ENCODE measurements at regions not wholly inside any gene's neighbourhood (a gene's known extent, or its start where the extent isn't known, plus 50 kb on each side); places are given as distances from the start of the nearest gene placed in this dataset.

GRCh38 chr4:8699063-8699385, 106.5 kb downstream of the CPZ start:
- H3K27ac ChIP-seq (ENCODE audit: low read depth, low read length), result no peak overlapping the region
- no peak overlapping the region for H4K91ac ChIP-seq (replicated peaks; ENCODE audit: insufficient read length, low read length)
- no peaks in the 10 kb centered on the region for H3K36me3 ChIP-seq (ENCODE audit: control insufficient read depth in 2 of 4, insufficient read depth in 4 of 4, low read length in 3 of 4)
- no peak overlapping the region for H2AK5ac ChIP-seq (ENCODE audit: low read depth, low read length)
- H3K4ac ChIP-seq (replicated peaks; ENCODE audit: insufficient read length, low read depth, low read length), result no peak overlapping the region
- no peak overlapping the region for H2BK15ac ChIP-seq (ENCODE audit: low read length)
- H3K4me2 ChIP-seq (ENCODE audit: insufficient read depth in 1 of 2, low read depth in 2 of 2, low read length in 2 of 2), result no peak overlapping the region
- H2AFZ ChIP-seq (ENCODE audit: low read length), result no peak overlapping the region
- H3K18ac ChIP-seq (ENCODE audit: extremely low read depth, low read length), result no peak overlapping the region
- POLR2A ChIA-PET (ENCODE audit: partially characterized antibody), result no interaction called here
- CTCF ChIA-PET (ENCODE audit: partially characterized antibody), result interaction anchor here (0.6 to 1.8 kb wide), 2 partner anchors 11 to 830 kb away, joined by 4 to 12 read pairs; no protein-coding TSS in a partner anchor
- H3K4me3 ChIP-seq (ENCODE audit: extremely low read depth in 1 of 4, insufficient read depth in 2 of 4, low read depth in 3 of 4, low read length in 4 of 4), result no peak overlapping the region
- no peak overlapping the region for H3K56ac ChIP-seq (replicated peaks; ENCODE audit: insufficient read length, low read depth, low read length)
- 84% methylated on average over 4 of the region's 4 CpGs; no CpG with 5 or more reads in 1 of the 2 experiments for WGBS, 2 experiments (ENCODE audit: extremely low coverage in 1 of 2, insufficient coverage in 1 of 2, insufficient read length in 1 of 2, insufficient replicate concordance in 2 of 2, low coverage in 1 of 2, low lambda C conversion rate in 2 of 2, missing lambda C conversion rate in 1 of 2)
- no peak overlapping the region for H3K9ac ChIP-seq (replicated peaks in 1 of 4; ENCODE audit: extremely low read depth in 1 of 4, low read depth in 3 of 4, low read length in 3 of 4)
- no peak overlapping the region for H3K23ac ChIP-seq (ENCODE audit: insufficient read length)
- H3K4me1 ChIP-seq (replicated peaks in 1 of 4; ENCODE audit: control insufficient read depth in 3 of 4, insufficient read depth in 4 of 4, low read length in 3 of 4), result peaks cover 0 to 3% (median 0%) of the 10 kb centered on the region in 4 experiments; a peak in 2 of 7 replicates
- no peak overlapping the region for H3K14ac ChIP-seq (ENCODE audit: insufficient read length)
- no peak overlapping the region for H2BK12ac ChIP-seq (ENCODE audit: low read depth, low read length)
- H2BK120ac ChIP-seq (replicated peaks; ENCODE audit: low read depth, low read length), result no peak overlapping the region
- DNase-seq (ENCODE audit: low read depth in 1 of 2, low spot score in 2 of 2), result no peak
- TF ChIP-seq, protein P1, sequence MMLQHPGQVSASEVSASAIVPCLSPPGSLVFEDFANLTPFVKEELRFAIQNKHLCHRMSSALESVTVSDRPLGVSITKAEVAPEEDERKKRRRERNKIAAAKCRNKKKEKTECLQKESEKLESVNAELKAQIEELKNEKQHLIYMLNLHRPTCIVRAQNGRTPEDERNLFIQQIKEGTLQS (IDR thresholded peaks at IDR 0.05; ENCODE audit: insufficient read depth, low read depth, low read length), result no peak
- TF ChIP-seq SP2 (IDR thresholded peaks at IDR 0.05; ENCODE audit: low read length) (no peak), TAF1 (IDR thresholded peaks at IDR 0.05; ENCODE audit: low read depth, low read length) (no peak), RXRA (IDR thresholded peaks at IDR 0.05; ENCODE audit: insufficient read depth, low read depth, low read length) (no peak), SIRT6 (IDR thresholded peaks at IDR 0.05; ENCODE audit: low read length) (no peak), RFX5 (IDR thresholded peaks at IDR 0.05; ENCODE audit: borderline replicate concordance, low read depth, low read length) (no peak), KDM1A (IDR thresholded peaks at IDR 0.05; ENCODE audit: borderline replicate concordance, low read length) (no peak), HDAC6 (IDR thresholded peaks at IDR 0.05; ENCODE audit: low read depth, low read length) (no peak)
- TF ChIP-seq, protein P2, sequence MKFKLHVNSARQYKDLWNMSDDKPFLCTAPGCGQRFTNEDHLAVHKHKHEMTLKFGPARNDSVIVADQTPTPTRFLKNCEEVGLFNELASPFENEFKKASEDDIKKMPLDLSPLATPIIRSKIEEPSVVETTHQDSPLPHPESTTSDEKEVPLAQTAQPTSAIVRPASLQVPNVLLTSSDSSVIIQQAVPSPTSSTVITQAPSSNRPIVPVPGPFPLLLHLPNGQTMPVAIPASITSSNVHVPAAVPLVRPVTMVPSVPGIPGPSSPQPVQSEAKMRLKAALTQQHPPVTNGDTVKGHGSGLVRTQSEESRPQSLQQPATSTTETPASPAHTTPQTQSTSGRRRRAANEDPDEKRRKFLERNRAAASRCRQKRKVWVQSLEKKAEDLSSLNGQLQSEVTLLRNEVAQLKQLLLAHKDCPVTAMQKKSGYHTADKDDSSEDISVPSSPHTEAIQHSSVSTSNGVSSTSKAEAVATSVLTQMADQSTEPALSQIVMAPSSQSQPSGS (IDR thresholded peaks at IDR 0.05; ENCODE audit: low read length), result no peak
- H4K5ac ChIP-seq (ENCODE audit: insufficient read length, low read depth, low read length), result no peak overlapping the region
- no peak overlapping the region for H2BK5ac ChIP-seq (ENCODE audit: low read depth, low read length)
- no peaks in the 10 kb centered on the region for H3K23me2 ChIP-seq (ENCODE audit: low read depth, low read length)
- peaks cover 0 to 3% (median 0%) of the 10 kb centered on the region in 4 experiments; a peak in 2 of 7 replicates for H3K27me3 ChIP-seq (replicated peaks in 1 of 4; ENCODE audit: control insufficient read depth in 3 of 4, extremely low read depth in 1 of 4, insufficient read depth in 3 of 4, low read length in 3 of 4)
- no peaks in the 10 kb centered on the region for H4K20me1 ChIP-seq (replicated peaks in 1 of 2; ENCODE audit: control insufficient read depth in 1 of 2, insufficient read depth in 2 of 2, low read length in 2 of 2)
- H2BK20ac ChIP-seq (ENCODE audit: low read length), result no peak overlapping the region
- H4K8ac ChIP-seq (ENCODE audit: extremely low read depth, insufficient read depth, low read length), result no peak overlapping the region
- FAIRE-seq, result no peak
- no peaks in the 10 kb centered on the region; a peak in 1 of 4 replicates for H3K9me3 ChIP-seq (ENCODE audit: insufficient read depth in 2 of 2, low read depth in 1 of 2, low read length in 1 of 2)
- no peaks in the 10 kb centered on the region for H3K79me2 ChIP-seq (ENCODE audit: control insufficient read depth in 1 of 2, insufficient read depth in 2 of 2, low read length in 2 of 2)
- no peaks in the 10 kb centered on the region for H3K79me1 ChIP-seq (ENCODE audit: low read depth, low read length)

Data from H1 (cell line).